CD4-positive, alpha-beta T cell treated with Interferon gamma for 1 hour (primary cell): ENCODE measurements at regions not wholly inside any gene's neighbourhood (a gene's known extent, or its start where the extent isn't known, plus 50 kb on each side); places are given as distances from the start of the nearest gene placed in this dataset.
"Not testable (repeated sequence)": the region's sequence is repeated elsewhere in the genome, so short reads cannot be mapped to it uniquely, and the experiment has no call there.

Experiments
- DNase-seq: peaks from one replicate; pipeline ENCODE4 v3.0.0-alpha.2; 2020

DNA sequence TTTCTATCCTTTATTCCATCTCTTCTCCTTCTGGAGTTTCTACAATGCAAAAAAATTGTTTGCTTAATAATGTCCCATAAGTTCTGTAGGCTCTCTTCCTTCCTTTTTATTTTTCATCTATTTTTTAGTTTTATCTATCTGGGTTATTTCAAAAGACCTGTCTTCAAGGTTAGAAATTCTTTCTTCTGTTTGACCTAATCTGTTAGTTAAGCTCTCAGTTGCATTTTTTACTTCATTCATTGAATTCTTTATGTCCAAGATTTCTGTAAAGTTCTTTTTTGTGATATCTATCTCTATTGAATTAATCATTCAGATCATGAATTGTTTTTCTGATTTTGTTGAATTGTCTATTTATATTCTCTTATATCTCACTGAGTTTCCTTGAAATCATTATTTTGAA, 145.9 kb upstream of the TLE4 start:
- no peak for DNase-seq

- DNase-seq, result no peak
These were observed 143.3 kb upstream of the TLE4 start for GRCh38 chr9:79428422-79428821.

GRCh38 chr9:79430619-79431018, 141.1 kb upstream of the TLE4 start:
- no peak for DNase-seq

GRCh38 chr9:79431019-79431679, 140.6 kb upstream of the TLE4 start:
- DNase-seq, result no peak

DNA sequence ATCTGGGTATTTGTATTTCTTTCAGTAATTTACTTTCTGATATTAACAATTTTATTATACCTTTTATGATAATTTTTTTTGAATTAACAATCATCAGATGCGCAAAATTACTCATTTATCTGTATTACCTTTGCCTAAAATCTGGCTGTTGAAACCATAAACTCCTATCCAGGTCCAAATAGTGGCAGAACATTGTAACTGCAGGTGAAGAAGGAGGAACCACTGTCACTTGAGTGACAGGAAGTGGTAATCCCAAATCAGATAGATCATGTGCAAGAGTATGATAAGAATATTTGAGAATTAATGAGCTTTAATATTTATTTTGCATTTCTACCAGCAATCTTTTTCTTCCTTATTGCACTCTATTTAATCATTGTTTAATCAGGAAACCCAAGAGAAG, 139.3 kb upstream of the TLE4 start:
- DNase-seq, result no peak

GRCh38 chr9:79433703-79434102, 138.1 kb upstream of the TLE4 start:
- DNase-seq, result no peak

DNA sequence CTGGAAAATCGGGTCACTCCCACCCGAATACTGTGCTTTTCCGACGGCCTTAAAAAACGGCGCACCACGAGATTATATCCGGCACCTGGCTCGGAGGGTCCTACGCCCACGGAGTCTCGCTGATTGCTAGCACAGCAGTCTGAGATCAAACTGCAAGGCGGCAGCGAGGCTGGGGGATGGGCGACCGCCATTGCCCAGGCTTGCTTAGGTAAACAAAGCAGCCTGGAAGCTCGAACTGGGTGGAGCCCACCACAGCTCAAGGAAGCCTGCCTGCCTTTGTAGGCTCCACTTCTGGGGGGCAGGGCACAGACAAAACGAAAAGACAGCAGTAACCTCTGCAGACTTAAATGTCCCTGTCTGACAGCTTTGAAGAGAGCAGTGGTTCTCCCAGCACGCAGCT, 132.5 kb upstream of the TLE4 start:
- DNase-seq, result not testable (repeated sequence)

DNA sequence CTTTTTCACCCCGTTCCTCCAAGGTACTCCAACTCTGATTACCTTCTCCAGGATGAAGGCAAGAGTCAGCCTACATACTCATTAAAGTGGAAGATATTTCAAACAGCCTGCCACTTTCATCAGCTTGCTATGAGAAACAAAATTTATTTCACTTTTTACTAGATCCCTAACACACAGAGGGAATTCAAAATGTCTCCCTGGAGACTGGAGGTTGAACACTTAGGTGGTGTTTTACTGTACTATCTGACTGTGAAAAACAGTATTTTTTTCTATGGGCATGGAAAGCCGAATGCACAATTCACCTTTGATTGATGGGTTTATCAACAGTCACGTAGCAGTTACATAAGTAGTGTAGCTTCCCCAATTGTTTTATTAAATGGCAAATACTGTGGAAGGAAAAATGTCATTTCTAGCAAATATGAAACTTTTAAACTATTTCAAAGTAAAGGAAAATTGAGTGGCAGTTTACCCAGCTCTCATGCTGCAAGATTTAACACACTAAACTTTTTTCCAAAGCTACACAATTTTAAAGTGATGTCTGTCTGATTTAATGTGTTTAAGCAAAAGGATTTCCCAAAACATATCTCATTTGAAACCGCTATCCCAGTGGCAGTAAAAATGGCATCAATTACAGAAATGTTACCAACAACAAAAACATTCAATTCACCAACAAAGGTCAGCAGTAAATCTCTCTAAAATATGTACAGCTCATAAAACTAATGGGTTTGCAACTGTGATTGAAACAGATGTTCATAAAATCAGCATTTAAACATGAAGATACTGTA, 125.0 kb upstream of the TLE4 start:
- DNase-seq, result no peak

- no peak for DNase-seq
These were observed 124.5 kb upstream of the TLE4 start for GRCh38 chr9:79447308-79447605.

DNA sequence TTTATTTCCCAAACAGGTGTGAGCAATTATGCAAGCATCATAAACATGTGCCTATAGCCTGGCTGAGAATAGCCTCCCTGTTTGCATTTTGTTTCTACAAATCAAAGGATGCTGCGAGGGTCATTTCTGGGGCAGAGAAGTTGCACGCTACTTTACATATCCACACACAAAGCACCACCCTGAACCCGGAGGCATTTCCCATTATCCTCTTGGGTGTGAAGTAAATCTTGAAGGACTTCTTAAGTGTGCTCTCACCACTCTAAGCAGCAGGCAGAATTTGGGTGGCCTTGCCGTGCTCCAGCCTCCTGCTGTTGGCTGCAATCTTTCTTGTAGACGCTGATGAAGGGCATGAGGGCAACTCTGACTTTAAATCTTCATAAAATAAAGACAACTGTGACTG, 124.0 kb upstream of the TLE4 start:
- no peak for DNase-seq

DNA sequence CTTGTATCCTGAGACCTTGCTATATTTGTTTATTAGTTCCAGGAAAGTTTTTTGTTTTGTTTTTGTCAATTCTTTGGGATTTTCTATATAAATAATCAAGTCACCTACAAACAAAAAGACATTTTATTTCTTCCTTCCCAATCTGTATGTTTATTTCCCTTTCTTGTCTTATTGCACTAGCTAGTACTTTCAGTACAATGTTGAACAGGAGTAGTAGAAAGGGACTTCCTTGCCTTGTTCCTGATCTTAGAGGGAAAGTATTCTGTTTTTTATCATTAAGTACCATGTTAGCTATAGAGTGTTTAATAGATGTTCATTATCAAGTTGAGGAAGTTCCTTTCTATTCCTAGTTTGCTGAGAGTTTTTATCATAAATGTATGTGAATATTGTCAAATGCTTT, 119.5 kb upstream of the TLE4 start:
- DNase-seq, result no peak

DNA sequence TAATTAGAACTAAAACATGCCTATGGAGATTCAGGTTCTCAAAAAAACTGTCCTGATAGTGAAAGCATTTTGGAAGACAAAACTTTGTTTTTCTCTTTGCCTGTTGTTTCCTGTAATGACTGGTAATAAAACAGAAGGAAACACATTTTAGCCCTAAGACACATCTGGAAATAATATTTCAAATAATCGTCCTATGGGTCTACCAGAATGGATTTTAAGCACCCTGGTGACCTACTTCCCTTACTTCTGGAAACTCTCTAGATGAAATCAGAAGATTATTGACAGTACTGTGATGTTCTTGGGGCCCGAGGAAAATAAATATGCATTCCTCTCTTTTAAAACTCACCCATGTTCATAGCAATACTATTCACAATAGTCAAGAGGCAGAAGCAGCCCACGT, 110.1 kb upstream of the TLE4 start:
- DNase-seq, result no peak

- no peak for DNase-seq
These were observed 106.6 kb upstream of the TLE4 start for GRCh38 chr9:79465156-79465555.

GRCh38 chr9:79469164-79469563, 102.6 kb upstream of the TLE4 start:
- no peak for DNase-seq

DNA sequence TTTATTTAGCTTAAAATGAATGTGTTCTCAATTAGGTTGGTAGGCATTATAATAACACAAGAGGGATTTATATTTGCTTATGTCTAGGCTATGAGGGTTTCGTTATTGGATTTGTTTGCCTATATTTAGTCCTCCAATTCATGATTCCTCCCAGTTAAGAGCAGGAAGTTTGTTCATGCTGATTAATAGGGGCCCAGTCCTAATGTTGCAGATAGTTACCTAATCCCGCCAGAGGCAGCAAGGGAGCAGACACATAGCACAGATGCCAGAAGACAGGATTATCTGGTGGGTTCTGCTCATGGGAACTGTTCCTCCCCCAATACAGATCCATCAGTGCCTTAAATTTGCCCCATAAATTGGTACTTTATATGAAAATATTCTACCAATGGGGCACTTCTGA, 100.8 kb upstream of the TLE4 start:
- no peak for DNase-seq

GRCh38 chr9:79471580-79472543, 99.9 kb upstream of the TLE4 start:
- no peak for DNase-seq

DNA sequence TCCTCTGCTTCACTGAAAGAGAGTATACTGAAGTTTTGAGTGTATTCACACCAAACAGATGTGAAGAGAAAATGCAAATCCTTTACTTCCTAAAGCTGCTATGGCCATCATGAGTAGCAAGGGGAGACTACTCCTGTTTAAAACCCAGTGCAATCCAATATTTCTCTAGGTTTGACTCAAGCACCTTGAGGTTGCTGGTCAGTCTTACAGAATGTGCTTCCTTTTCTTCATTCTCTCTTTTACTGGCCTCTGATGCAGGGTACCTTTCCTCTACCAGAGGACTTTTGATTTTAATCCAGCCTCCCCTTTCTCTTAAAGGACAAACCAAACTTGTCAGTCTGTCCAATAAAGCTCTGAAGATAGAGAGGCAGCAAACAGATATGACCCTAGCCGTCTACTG, 98.1 kb upstream of the TLE4 start:
- DNase-seq, result no peak

DNA sequence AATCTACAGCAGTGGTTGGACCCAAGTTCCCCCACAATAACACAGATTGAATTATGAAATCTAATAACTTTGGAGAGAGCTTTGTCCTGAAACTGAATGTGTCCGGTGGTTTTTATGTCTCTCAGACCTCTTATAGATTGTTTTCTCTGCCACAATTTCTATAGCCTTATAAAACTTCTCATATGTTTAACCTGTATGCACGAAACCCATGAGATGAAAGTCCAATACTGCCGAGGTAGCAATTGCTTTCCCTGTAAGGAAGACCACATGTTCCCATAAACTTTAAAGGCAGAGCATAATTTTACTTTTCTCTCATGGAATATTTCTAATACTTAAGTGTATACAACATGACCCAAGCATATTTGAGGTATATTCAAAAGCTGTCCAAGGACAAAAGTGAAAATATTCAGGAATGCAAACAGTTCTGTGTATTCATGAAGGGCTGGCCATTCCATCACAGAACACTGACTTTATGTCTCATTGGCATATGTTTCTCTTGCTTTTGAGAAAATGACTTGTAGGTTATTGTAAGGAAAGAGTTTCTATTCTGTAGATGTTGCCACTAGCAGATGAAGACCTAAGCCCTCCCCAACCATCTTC, 94.4 kb upstream of the TLE4 start:
- no peak for DNase-seq

DNA sequence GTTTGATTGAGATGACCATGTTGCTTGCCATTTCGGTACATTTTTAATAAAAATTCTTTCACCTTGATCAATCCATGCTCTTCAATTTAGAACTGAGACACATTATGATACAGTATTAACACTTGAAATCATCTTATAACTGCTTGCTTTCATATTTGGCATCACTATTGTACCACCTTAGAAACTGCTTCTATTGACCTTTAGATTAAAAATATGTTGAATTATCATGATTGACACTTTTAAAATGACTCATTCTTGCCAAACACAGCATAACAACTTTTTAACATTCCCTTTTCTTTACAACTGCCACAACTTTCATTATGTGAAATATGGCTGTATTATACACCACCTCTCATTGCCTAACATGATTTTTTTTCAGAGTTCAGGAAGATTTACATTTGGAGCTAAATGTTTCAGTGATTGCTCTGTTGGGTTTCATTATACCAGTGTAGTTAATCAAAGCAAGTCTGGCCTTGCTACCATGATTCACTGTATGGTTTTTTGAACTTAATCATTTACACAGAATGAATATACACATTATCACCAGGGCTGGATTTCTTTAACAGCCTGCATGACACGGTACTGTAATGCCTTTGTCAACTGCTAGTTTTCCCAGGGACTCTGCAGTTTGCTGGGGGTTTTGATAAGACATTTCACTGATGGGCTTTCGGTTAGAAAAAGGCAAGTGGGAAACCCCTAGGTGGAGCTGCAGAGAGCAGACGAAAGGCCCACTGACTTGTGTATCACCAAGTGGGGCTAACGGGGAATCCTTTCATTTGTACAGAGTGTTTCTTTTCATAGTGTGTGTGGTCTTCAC, 93.6 kb upstream of the TLE4 start:
- DNase-seq, result peak; percentile 5

DNA sequence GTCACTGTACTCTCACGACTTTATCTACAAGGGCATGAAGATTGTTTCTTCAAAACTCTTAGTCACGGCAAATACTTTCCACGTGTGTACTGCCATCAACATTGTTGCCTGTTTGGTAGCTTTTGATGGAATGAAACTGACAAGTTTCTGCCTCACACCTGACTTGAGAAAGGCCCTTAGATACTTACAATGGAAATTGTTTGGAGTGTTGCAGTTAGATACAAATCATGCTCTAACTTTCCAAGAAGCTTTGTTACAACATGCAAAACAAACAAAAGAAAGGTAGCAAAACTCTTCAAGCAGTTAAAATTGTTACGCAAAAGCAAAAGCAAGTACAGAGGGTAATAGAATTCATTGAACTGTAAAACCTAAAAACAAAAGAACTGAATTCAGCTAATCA, 91.1 kb upstream of the TLE4 start:
- no peak for DNase-seq

- no peak for DNase-seq
These were observed 89.8 kb upstream of the TLE4 start for GRCh38 chr9:79481846-79482477.

GRCh38 chr9:79485258-79485657, 86.5 kb upstream of the TLE4 start:
- DNase-seq, result no peak
